HFFc6 (cell line): ENCODE measurements at regions not wholly inside any gene's neighbourhood (a gene's known extent, or its start where the extent isn't known, plus 50 kb on each side); places are given as distances from the start of the nearest gene placed in this dataset.
"Not testable (repeated sequence)": the region's sequence is repeated elsewhere in the genome, so short reads cannot be mapped to it uniquely, and the experiment has no call there.

Experiments
- DNase-seq: peaks from one replicate; pipeline ENCODE4 v3.0.0-alpha.2; 2018
- H3K27ac Mint-ChIP-seq: 2 replicates; pipeline ENCODE4 v1.8.0; 2020; ENCODE audit warnings: mild to moderate bottlenecking, mixed read lengths
- H3K27me3 Mint-ChIP-seq: 2 replicates; pipeline ENCODE4 v1.8.0; 2021; ENCODE audit warnings: mild to moderate bottlenecking, moderate library complexity, mixed read lengths; ENCODE audit not compliant: insufficient read depth
- H3K36me3 Mint-ChIP-seq: 2 replicates; pipeline ENCODE4 v1.8.0; 2021; ENCODE audit warnings: low read depth, mixed read lengths
- H3K4me1 Mint-ChIP-seq: 2 replicates; pipeline ENCODE4 v1.8.0; 2020; ENCODE audit warnings: low read depth, mixed read lengths
- H3K4me3 Mint-ChIP-seq: 2 replicates; pipeline ENCODE4 v1.8.0; 2020; ENCODE audit warnings: mild to moderate bottlenecking, moderate library complexity, mixed read lengths
- H3K9me3 Mint-ChIP-seq: 2 replicates; pipeline ENCODE4 v1.8.0; 2020; ENCODE audit warnings: mild to moderate bottlenecking, mixed read lengths
- CTCF ChIP-seq: fragments of 200-600 bp; sonication (generic); IDR thresholded peaks from 2 replicates; pipeline ENCODE4 v1.5.0; 2021; ENCODE audit warnings: antibody characterized with exemption, mild to moderate bottlenecking

- H3K9me3 Mint-ChIP-seq, H3K27me3 Mint-ChIP-seq, H3K4me1 Mint-ChIP-seq, DNase-seq, H3K27ac Mint-ChIP-seq, H3K36me3 Mint-ChIP-seq, H3K4me3 Mint-ChIP-seq: not testable (repeated sequence)
Observed at GRCh38 chr2:66242888-66243287, 192.0 kb upstream of the MEIS1 start.

- H3K4me1 Mint-ChIP-seq: no peaks in the 10 kb centered on the region
- H3K27me3 Mint-ChIP-seq: peaks cover 7% of the 10 kb centered on the region
- no peak for DNase-seq
- no peak overlapping the region for H3K27ac Mint-ChIP-seq
- H3K9me3 Mint-ChIP-seq: peaks cover 4% of the 10 kb centered on the region; the same call in 1 of the 2 replicates
- no peak overlapping the region for H3K4me3 Mint-ChIP-seq
- H3K36me3 Mint-ChIP-seq: no peaks in the 10 kb centered on the region
- no peak for TF ChIP-seq CTCF
Observed at GRCh38 chr2:66242099-66242789, 192.7 kb upstream of the MEIS1 start.

GRCh38 chr2:66240286-66240685 lies 194.6 kb upstream of the MEIS1 start:
- Mint-ChIP-seq H3K27ac (no peak overlapping the region), H3K9me3 (peaks cover 3% of the 10 kb centered on the region; the same call in 1 of the 2 replicates), H3K4me1 (no peaks in the 10 kb centered on the region), H3K4me3 (no peak overlapping the region), H3K36me3 (no peaks in the 10 kb centered on the region), H3K27me3 (peaks cover 10% of the 10 kb centered on the region)
- no peak for DNase-seq
- TF ChIP-seq CTCF: no peak

GRCh38 chr2:66239655-66240054 lies 195.3 kb upstream of the MEIS1 start:
- peaks cover 3% of the 10 kb centered on the region; the same call in 1 of the 2 replicates for H3K9me3 Mint-ChIP-seq
- no peak overlapping the region for H3K27ac Mint-ChIP-seq
- H3K27me3 Mint-ChIP-seq: peaks cover 10% of the 10 kb centered on the region
- H3K4me3 Mint-ChIP-seq: no peak overlapping the region
- no peaks in the 10 kb centered on the region for H3K36me3 Mint-ChIP-seq
- no peak for DNase-seq
- no peak for TF ChIP-seq CTCF
- no peaks in the 10 kb centered on the region for H3K4me1 Mint-ChIP-seq

- H3K36me3 Mint-ChIP-seq: no peaks in the 10 kb centered on the region
- peaks cover 7% of the 10 kb centered on the region; the same call in 1 of the 2 replicates for H3K9me3 Mint-ChIP-seq
- no peak for DNase-seq
- no peak overlapping the region for H3K4me3 Mint-ChIP-seq
- TF ChIP-seq CTCF: no peak
- H3K27me3 Mint-ChIP-seq: peaks cover 10% of the 10 kb centered on the region
- H3K4me1 Mint-ChIP-seq: no peaks in the 10 kb centered on the region
- no peak overlapping the region for H3K27ac Mint-ChIP-seq
Observed at GRCh38 chr2:66237803-66238379, 197.0 kb upstream of the MEIS1 start.
